Tibial nerve (tissue), 3 donors: ENCODE measurements at regions not wholly inside any gene's neighbourhood (a gene's known extent, or its start where the extent isn't known, plus 50 kb on each side); places are given as distances from the start of the nearest gene placed in this dataset.
"Not testable (repeated sequence)": the region's sequence is repeated elsewhere in the genome, so short reads cannot be mapped to it uniquely, and the experiment has no call there.

Experiments
- CTCF ChIP-seq, 5 experiments: fragments of 200-600 bp in 3 of 5; fragments of 450-650 bp in 2 of 5; sonication (generic) in 3 of 5; IDR thresholded peaks; one replicate each; pipeline ENCODE4 v1.5.1; 2016 to 2019; ENCODE audit warnings: antibody characterized with exemption in 5 of 5, mild to moderate bottlenecking in 3 of 5, moderate library complexity in 2 of 5
- POLR2A ChIP-seq, 2 donors: fragments of 450-650 bp; IDR thresholded peaks; one replicate each; pipeline ENCODE4 v1.6.1; 2017; ENCODE audit warnings: antibody characterized with exemption in 2 of 2, mild to moderate bottlenecking in 2 of 2, moderate library complexity in 2 of 2

GRCh38 chr14:106401316-106401715 is 874.9 kb downstream of the TMEM121 start:
- not testable (repeated sequence) for TF ChIP-seq CTCF, POLR2A (IDR thresholded peaks at IDR 0.05)
